ENCODE measurements at regions not wholly inside any gene's neighbourhood (a gene's known extent, or its start where the extent isn't known, plus 50 kb on each side); places are given as distances from the start of the nearest gene placed in this dataset.

DNA sequence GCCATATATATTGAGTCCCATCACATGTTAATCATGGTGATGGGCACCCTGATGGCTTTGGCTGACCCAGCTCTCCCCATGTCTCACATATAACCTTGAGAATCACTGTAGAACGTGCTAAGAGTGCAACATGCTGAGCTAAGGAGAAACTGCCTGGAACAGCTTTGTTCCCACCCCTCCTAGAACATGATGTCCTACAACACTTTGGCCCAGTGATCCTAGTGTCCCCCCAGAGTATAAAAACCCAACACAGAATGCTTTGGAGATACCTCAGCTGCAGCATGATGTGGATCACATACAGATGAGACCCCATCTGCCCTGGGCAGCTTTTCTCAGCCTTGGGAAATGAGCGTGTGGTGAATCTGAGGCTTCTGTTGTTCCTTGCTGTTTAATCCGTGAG, 343.5 kb downstream of the NFIB start:
- TF ChIP-seq, protein P1, sequence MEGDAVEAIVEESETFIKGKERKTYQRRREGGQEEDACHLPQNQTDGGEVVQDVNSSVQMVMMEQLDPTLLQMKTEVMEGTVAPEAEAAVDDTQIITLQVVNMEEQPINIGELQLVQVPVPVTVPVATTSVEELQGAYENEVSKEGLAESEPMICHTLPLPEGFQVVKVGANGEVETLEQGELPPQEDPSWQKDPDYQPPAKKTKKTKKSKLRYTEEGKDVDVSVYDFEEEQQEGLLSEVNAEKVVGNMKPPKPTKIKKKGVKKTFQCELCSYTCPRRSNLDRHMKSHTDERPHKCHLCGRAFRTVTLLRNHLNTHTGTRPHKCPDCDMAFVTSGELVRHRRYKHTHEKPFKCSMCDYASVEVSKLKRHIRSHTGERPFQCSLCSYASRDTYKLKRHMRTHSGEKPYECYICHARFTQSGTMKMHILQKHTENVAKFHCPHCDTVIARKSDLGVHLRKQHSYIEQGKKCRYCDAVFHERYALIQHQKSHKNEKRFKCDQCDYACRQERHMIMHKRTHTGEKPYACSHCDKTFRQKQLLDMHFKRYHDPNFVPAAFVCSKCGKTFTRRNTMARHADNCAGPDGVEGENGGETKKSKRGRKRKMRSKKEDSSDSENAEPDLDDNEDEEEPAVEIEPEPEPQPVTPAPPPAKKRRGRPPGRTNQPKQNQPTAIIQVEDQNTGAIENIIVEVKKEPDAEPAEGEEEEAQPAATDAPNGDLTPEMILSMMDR (IDR thresholded peaks at IDR 0.05; ENCODE audit: low read depth, low read length, poor library complexity, severe bottlenecking): no peak
- no peak for TF ChIP-seq EZH2phosphoT487 (IDR thresholded peaks at IDR 0.05; ENCODE audit: borderline replicate concordance, low read length)

Data from DOHH2 (cell line).